GM21390 (cell line): ENCODE measurements at regions not wholly inside any gene's neighbourhood (a gene's known extent, or its start where the extent isn't known, plus 50 kb on each side); places are given as distances from the start of the nearest gene placed in this dataset.
"Not testable (repeated sequence)": the region's sequence is repeated elsewhere in the genome, so short reads cannot be mapped to it uniquely, and the experiment has no call there.

Experiments used
- ATAC-seq: cut with Tn5 transposase; IDR thresholded peaks from one replicate; pipeline ENCODE4 v1.9.1; 2021; ENCODE audit not compliant: unreplicated experiment

DNA sequence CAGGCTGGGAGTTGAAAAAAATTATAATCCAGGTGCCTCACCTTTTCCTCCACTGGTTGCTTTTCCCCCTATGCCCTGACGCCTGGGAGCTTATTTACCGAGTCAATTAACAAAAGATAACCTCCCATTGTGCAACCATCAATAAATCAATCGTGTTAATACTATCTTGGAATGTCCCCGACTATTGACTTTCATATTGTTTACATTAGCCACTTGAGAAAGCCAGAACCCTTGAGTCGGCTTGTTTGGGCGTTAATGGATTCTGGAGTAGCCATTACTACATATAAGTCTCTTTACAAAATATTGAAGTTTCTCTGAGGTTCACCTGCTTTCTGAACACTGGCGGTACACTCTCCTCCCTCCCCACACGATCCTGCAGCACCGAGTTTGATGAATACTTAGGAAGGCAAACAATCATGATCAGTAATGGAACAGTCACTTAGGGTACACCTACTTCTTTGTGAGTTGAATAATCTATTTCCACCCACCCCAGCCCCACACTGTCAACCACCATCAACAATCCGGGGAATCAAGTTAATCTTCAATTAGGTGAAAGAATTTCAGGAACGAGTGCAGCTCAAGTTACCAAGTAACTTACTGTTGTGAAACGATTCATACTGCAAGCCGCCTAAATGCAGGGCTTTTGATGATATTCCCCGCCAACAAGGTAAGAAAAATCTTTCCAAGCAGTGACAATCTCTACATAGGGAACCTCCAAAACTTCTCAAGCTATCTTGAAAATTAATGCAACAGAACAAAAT is 159.3 kb upstream of the NR2F2 start:
- ATAC-seq: no peak

DNA sequence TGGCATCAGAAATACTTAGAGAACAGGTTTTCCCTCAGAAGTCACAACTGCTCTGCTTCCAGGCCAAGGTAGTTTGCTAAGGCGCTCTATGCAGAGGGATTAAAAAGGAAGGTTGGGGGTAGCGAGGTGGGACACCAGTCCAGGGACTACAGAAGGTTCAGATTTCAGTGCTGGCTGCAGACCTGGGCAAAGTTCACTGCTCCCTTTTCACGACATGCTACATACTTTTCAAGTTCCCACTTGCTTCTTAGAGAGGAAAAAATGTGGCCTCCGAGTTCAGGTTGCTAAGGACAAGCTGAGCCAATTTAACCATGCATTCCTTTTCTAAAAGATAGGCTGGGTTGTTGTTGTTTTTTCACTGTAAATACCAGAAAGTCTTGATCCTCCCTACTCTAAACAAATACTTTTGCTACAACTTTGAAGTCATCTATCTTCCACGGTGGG is 158.6 kb upstream of the NR2F2 start:
- ATAC-seq: no peak

DNA sequence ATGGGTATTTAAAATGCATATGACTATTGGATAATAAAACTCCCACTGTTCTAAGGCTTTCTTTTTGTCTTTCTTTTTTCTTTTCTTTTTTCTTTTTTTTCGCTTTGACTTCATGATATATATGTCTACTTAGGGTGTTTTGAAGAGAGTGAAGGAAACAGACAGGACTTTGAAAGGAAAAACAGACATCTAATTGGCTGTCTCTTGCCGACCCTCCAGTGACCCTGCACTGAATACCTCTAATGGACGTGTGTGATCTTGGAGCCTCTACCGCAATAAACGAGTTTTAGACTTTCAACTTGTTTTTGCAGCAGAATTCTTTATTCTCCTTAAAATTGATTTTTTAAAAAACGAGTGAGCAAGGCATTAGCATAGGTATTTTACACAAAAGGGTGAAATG is 158.1 kb upstream of the NR2F2 start:
- ATAC-seq: no peak

DNA sequence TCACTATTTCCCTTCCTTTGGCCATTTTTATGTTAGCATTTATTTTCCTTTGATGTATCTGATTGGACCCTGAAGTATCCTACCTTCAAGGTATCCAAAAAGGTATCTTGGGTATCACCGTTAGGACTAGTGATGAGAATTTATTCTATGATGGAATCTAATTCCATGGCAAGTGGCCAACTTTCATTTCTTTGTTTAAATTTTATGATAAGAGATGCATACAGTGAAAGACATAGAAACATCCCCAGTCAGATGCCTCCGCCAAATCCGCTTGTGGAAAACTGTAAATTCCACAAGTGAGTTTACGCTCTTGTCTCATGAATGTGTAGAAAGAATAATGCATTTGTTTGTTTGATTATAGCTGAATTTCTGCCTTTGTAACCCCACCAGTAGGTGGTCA is 153.7 kb upstream of the NR2F2 start:
- ATAC-seq: no peak

DNA sequence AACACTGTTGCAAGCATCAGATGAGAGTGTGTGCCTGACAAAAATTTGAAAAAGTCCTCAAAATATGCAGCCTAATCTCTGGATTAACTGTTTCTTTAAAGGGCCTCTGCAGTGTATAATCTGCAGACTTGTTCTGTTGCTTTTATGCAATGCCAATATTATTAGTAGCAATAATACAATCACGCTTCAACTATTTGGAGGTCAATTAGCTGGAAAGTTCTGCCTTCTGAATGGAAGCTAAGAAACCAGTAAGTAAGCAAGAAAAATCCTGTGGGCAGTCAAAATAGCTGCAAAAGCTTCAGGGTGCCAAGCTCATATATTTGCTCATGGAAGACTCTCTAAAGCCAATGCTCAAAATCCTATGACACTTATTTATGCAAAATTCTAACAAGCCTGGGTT is 153.2 kb upstream of the NR2F2 start:
- no peak for ATAC-seq

DNA sequence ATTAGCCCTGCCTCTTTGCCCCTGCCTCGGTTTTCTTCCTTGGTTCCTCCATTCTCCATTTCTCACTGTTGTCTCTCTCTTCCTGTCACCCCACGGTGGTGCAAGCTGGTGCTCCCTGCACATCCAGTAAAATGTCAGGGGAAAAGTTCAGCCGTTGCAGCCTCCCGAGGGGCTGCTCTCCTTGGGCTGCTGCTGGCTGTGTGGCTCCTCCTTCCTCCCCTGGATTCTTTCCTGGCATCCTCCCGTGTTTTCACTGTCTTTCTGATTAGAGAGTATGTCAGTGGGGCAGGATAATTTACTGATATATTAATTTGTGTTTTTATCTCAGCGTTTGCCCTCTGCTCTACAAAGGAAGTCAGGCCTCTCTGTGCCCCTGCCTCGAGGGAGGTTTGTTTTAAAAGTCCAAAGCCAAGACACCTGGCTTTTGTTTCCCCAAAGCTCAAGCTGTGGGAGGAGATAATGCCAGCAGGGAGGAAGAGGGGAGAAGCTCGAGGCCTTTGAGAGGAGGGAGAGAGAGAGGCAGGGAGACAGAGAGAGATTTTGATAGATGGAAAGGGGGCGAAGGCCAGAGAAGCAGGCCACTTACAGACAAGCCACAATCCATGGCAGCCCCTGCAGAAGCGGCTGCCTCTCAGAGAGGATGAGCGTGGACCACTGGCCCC is 150.3 kb upstream of the NR2F2 start:
- no peak for ATAC-seq

DNA sequence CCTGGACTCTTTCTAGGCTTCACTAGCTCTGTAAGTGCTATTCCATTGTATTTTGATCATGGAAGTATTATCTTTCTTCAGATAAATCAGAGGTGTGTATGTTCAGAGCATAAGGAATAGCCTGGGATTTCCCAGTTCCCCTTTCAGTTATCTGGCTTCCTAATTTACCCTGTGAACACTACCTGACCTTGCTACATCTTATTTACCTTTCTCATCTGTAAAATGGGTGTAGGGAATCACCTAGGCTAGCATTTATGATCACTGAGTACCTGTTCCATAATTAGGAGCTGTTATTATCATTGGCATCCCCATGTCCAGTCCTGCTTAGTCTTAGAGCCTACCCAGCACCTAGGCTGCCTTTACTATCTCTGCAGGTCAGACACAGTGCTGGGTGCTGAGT is 149.3 kb upstream of the NR2F2 start:
- no peak for ATAC-seq

DNA sequence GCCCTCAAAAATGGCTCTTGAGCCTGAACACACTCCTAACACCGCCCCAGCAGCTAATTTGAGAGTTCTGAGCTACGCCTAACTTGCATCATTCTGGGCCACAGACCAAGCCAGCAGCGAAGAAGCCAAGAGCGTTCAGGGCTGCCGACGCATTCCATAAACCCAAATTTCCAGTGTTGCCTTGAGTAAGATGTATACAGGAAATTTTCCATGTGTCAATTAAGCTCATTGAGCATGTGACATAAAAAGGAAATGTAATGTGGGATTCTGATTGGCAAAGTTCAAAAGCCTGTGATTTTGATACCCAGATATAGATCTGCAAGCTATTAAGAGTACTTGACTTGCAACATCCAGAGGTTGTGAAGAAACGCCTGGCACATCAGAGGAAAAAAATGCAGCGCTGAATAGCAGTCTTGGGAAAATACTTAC is 148.6 kb upstream of the NR2F2 start:
- no peak for ATAC-seq

DNA sequence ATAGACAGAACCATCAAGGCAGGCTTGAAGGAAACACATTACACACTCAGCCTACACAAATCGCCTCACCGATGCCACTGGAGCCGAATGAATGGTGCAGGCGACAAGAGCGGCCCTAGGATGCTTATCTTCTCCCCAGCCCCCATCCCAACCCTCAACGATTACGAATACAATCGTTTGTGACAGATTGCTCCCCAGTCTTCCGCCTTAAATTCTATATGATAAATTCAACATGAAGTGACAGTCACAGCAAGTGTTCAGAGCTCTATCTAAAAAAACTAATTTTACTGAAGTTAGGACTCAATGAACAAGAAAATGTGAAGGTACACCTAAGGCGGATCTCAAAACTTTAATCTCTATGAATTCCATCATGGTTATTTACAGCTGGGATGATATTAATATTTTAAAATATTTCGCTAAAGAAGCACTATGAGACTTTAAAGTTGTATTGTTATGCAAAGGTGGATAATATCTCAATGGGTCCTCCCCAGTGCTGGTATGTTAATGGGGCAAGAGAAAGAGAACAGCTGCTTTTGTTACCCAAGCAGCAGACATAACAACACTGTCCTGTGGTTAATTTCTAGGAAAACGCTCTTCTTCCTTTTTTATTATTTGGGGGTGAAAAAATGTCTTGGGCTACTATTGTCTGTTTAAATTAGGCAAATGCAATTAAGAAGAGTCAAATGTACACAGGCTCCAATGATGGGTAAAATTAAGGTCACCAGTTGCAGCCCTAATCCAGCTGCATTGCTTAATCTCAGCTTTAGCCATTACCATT is 147.6 kb upstream of the NR2F2 start:
- ATAC-seq: no peak

DNA sequence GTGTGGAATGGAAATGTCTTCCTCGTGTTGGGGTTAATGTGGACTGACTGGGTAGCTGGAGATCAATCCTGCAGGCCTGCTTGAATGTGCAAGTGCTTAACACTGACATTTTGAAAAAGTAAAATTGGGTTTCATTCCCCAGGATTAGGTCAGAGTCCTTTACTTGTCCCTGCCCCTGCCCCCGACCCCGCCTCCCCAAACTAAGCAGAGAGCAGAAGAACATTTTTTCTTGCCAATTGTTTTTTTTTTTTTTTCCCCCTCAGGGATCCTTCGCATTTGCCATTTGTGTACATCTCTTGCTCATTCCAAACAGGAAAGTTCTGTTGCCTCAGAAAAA is 147.0 kb upstream of the NR2F2 start:
- ATAC-seq: no peak

DNA sequence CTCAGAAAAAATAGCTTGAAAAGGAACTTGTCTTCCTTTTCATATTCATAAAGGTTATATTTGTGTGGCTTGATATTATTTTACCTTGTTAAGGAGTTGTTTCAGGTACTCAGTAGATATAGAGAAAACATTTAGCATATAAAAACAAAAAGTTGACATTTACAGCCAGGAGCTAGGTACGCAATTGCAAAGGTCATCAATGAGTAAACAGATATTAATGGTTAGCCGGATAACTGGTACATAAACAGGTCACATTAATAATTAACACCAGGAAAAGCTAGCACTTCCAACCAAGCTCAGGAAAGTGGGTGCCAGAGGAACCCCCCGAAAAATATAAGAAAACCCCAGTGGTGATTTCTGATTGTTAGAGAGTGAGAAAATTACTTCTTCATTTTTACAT is 146.6 kb upstream of the NR2F2 start:
- ATAC-seq: no peak

DNA sequence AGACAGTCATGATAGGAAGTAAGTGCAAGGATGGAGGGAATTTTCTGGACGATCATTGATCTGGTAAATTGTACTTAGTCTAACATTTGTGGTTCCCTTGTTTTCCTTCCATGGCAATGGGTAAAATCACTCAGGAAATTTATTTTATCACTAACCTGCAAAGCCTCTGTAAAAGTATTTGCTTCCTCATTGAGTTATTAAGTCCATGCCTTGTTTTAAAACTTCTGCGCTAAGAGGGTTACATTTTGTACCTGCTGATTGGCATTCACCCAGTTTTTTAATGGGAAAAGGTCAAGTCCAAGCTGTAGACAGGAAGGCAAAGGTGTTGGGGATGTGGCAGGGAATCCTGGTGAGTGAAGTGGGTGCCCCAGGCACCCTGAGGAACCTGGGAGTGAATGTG is 146.2 kb upstream of the NR2F2 start:
- ATAC-seq: no peak

DNA sequence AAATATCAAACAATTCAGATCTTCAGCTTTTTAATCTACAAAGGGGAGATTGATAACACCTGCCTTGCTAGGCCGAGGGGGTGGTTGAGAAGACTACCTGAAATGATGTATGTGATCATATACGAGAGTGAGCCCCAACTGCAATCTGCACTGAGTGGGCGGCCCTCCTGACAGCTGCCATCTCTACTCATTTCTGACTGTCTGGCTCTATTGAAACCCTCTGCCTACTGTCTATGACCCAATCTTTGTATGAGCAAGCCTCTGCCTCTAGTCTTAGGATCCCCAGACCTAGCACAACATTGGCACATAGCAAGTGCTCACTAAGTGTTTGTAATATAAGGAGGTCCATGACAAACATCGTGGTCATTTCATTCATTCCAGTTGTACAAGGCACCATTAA is 144.4 kb upstream of the NR2F2 start:
- ATAC-seq: no peak

DNA sequence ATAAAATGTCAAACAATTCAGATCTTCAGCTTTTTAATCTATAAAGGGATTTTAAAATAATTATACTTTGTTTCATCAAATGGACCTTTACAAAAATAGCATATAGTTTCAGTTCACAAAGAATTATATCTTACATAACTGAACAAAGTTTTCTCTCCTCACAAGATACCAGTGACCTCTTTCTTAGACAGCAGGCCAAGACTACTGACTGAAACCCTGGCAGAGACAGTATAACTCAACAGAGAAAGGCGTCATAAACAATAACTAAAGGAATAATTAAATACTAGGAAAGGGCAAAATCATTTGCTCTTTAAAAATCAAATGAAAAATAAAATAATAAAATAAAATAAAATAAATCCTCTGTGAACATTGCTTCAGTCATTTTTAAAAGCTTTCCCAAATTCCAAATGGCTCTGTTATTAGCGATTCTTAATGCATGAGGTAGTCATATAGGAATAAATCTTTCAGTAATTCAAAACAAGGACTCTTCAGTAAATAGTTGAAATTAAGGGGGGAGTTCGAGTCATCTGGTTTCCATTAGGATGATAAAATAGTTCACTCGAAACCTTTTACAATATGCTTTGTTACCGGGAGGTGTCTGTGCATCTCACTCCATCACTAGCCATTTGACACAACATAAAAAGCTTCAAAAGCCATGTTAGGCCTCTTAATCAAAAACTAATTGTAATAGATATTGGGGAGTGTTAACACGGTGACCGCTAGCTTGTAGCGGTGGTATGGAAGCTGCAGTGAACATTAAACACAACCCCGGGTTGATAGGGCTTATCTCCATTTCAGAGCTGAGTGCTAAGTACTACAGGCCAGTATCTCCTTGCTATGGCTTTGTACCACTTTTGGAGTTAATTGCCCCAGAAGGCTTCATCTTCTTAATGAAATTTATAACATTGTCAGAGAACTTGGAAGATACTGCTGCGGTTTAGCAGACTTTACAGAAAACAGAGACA is 142.9 kb upstream of the NR2F2 start:
- no peak for ATAC-seq

DNA sequence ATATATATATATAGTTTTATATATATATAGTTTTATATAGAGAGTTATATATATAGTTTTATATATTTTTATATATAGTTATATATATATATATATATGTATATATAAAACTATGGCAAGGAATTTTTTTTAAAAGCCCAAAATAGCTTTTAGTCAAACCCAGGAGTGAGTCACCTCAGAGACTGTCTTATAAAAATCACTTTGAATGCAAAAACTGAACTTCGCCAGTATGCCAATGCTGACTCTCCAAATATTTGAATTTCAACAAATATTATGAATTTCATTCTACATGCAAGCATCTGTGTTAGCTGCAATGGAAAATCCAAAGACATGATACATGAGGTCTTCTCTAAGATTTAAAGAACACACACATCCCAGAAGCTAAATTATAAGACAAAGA is 132.8 kb upstream of the NR2F2 start:
- no peak for ATAC-seq

DNA sequence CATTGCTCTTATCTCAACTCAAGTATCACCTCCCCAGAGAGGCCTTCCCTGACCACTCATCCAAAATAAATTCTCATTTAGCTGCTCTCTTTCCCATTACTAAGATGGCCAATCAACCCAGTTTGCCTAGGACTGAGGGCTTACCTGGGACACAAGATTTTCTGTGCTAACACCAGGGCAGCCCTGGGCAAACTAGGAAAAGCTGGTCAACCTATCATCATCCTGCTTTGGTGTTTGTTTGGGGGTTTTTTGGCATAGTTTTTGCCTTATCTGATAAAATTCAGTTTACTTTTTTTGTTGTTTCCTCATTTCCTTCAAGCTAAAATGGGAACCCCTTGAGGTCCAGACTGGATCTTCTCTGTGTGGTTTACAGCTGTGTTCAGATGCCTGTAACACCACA is 131.4 kb upstream of the NR2F2 start:
- no peak for ATAC-seq

DNA sequence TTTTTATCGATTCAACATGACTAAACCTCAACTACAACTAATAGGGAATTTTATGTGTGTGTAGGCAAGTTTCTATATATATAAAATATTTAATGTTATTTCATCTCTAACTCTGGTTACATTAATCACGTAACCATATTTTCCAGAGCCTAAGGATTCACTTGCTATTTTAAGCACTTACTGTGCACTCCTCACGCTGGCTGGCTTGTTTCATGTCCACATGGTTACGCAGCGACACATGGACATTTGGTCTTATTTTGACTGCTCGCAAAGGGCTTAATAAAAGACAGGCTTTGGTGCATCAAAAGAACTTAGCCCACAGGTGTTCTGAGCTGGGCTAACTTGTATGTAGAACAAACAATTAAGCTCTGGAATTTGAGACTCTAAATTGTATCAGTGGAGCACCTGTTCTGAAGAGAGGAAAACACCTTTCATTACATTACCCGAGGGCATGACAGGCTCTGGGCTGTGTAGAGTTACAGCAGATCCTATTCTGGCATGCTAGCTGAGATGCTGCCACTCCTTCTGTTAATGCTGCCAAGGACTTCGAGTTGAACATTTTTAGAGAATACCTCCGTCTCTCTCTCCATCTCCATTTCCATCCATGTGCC is 130.0 kb upstream of the NR2F2 start:
- no peak for ATAC-seq

DNA sequence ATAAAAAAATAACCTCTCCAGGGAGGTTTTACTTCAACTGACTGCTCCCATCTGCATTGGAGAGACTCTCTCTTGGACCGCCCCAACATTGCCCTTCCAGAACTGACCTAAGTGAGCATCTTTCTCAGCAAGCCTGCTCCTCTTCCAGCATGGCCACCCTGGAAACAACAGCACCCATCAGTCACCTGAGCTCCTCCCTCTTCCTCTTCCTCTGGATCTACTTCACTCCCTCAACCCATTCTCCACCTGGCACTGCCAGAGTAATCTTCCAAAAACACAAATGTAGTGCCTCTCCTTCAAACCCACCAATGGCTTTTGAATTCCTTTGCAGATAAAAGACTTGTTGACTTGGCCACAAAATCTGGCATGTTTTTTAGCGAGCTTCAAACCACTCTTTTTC is 128.8 kb upstream of the NR2F2 start:
- no peak for ATAC-seq

DNA sequence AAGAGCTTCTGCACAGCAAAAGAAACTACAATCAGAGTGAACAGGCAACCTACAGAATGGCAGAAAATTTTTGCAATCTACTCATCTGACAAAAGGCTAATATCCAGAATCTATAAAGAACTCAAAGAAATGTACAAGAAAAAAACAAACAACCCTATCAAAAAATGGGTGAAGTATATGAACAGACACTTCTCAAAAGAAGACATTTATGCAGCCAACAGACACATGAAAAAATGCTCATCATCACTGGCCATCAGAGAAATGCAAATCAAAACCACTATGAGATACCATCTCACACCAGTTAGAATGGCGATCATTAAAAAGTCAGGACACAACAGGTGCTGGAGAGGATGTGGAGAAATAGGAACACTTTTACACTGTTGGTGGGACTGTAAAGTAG is 124.9 kb upstream of the NR2F2 start:
- not testable (repeated sequence) for ATAC-seq

DNA sequence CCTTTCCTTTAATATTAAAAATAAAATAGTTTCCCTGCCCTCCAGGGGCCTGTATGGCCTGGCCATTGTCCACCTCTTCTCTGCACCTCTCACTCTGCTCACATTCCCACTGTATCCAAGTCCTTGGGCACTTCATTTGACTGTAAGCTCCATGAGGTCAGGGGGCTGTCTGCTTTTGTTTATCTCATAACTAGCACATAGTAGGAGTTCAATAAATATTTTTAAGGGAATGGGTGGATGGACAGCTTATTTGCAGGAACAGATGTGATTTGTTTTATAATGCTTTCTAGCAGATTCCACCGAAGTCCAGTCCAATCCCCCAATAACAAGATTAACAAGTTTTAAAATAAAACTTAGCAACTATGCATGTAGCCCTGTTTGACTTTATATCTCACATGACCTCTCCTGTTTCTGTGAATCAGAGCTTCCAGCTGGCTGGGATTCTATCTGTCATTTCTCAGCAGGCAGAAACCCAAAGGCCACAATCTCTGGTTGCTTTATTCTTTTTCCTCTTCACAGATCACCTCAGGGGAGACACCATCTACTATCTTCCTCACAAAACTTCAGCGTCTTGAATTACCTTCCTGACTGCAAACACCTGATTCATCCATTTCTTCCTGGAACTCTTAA is 123.0 kb upstream of the NR2F2 start:
- ATAC-seq: no peak
